ENCODE measurements at regions not wholly inside any gene's neighbourhood (a gene's known extent, or its start where the extent isn't known, plus 50 kb on each side); places are given as distances from the start of the nearest gene placed in this dataset.

GRCh38 chr5:106185661-106186081 is 1485.1 kb downstream of the EFNA5 start:
- Histone ChIP-seq H3K9me3 (ENCODE audit: control insufficient read depth, low read depth, low read length) (no peaks in the 10 kb centered on the region), H2AFZ (ENCODE audit: control insufficient read depth, low read length) (no peak overlapping the region), H3K4me1 (ENCODE audit: control insufficient read depth, extremely low read depth, insufficient read depth, low read length) (no peaks in the 10 kb centered on the region), H3K9me1 (ENCODE audit: control insufficient read depth, extremely low read depth, insufficient read depth, low read length) (no peaks in the 10 kb centered on the region), H3K9ac (ENCODE audit: control insufficient read depth, extremely low read depth, insufficient read depth, low read length) (no peak overlapping the region), H3K79me2 (ENCODE audit: control insufficient read depth, insufficient read depth, low read length) (no peaks in the 10 kb centered on the region), H3K27ac (ENCODE audit: control insufficient read depth, insufficient read depth, low read length) (no peak overlapping the region), H3K4me2 (ENCODE audit: control insufficient read depth, extremely low read depth, insufficient read depth, low read depth, low read length) (no peak overlapping the region), H3K4me3 (ENCODE audit: control insufficient read depth in 2 of 3, extremely low read depth in 1 of 3, insufficient read depth in 2 of 3, low read depth in 1 of 3, low read length in 3 of 3) (no peak overlapping the region), H4K20me1 (ENCODE audit: control insufficient read depth, extremely low read depth, insufficient read depth, low read length) (no peaks in the 10 kb centered on the region), H3K36me3 (ENCODE audit: control insufficient read depth in 2 of 2, extremely low read depth in 1 of 2, insufficient read depth in 2 of 2, low read length in 2 of 2) (no peaks in the 10 kb centered on the region), H3K27me3 (ENCODE audit: control insufficient read depth, extremely low read depth, insufficient read depth, low read length) (no peaks in the 10 kb centered on the region)
- no peak for TF ChIP-seq EZH2 (IDR thresholded peaks at IDR 0.05; ENCODE audit: low read length)
- TF ChIP-seq, protein P1, sequence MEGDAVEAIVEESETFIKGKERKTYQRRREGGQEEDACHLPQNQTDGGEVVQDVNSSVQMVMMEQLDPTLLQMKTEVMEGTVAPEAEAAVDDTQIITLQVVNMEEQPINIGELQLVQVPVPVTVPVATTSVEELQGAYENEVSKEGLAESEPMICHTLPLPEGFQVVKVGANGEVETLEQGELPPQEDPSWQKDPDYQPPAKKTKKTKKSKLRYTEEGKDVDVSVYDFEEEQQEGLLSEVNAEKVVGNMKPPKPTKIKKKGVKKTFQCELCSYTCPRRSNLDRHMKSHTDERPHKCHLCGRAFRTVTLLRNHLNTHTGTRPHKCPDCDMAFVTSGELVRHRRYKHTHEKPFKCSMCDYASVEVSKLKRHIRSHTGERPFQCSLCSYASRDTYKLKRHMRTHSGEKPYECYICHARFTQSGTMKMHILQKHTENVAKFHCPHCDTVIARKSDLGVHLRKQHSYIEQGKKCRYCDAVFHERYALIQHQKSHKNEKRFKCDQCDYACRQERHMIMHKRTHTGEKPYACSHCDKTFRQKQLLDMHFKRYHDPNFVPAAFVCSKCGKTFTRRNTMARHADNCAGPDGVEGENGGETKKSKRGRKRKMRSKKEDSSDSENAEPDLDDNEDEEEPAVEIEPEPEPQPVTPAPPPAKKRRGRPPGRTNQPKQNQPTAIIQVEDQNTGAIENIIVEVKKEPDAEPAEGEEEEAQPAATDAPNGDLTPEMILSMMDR (optimal IDR thresholded peaks at IDR 0.05 in 1 of 3, IDR thresholded peaks at IDR 0.05 in 1 of 3, conservative IDR thresholded peaks at IDR 0.05 in 1 of 3; ENCODE audit: extremely low read depth in 1 of 3, insufficient read depth in 2 of 3, low read length in 3 of 3) = no peak
- DNase-seq (ENCODE audit: low read depth, low spot score) = no peak
- dilution Hi-C loops (cut with MboI; ENCODE audit: extremely low pct_ligation_motif_present, low sequenced_read_pairs) = no loop called here
- FAIRE-seq = no peak

DNA sequence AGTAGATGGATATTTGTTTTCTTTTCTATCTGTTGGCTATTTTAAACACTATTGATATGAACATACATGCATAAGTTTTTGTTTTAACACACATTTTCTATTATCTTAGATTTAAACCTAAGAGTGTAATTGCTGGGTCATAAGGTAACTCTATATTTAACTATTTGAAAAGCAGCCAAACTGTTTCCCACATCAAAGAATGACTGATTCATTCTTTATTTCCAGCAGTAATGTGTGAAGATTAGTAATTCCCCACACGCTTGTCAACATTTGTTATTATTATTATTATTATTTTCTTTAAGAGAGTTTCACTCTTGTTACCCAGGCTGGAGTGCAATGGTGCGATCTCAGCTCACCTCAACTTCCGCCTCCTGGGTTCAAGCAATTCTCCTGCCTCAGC is 1495.8 kb downstream of the EFNA5 start:
- no peak overlapping the region for H3K4me2 ChIP-seq (ENCODE audit: control insufficient read depth, extremely low read depth, insufficient read depth, low read depth, low read length)
- H4K20me1 ChIP-seq (ENCODE audit: control insufficient read depth, extremely low read depth, insufficient read depth, low read length) = no peaks in the 10 kb centered on the region
- dilution Hi-C loops (cut with MboI; ENCODE audit: extremely low pct_ligation_motif_present, low sequenced_read_pairs) = no loop called here
- TF ChIP-seq EZH2 (IDR thresholded peaks at IDR 0.05; ENCODE audit: low read length) = no peak
- TF ChIP-seq, protein P1 (optimal IDR thresholded peaks at IDR 0.05 in 1 of 3, IDR thresholded peaks at IDR 0.05 in 1 of 3, conservative IDR thresholded peaks at IDR 0.05 in 1 of 3; ENCODE audit: extremely low read depth in 1 of 3, insufficient read depth in 2 of 3, low read length in 3 of 3) = no peak
- no peaks in the 10 kb centered on the region for H3K9me1 ChIP-seq (ENCODE audit: control insufficient read depth, extremely low read depth, insufficient read depth, low read length)
- FAIRE-seq (no peak), DNase-seq (ENCODE audit: low read depth, low spot score) (no peak)
- H3K27me3 ChIP-seq (ENCODE audit: control insufficient read depth, extremely low read depth, insufficient read depth, low read length) = no peaks in the 10 kb centered on the region
- no peaks in the 10 kb centered on the region for H3K36me3 ChIP-seq (ENCODE audit: control insufficient read depth in 2 of 2, extremely low read depth in 1 of 2, insufficient read depth in 2 of 2, low read length in 2 of 2)
- H3K4me1 ChIP-seq (ENCODE audit: control insufficient read depth, extremely low read depth, insufficient read depth, low read length) = no peaks in the 10 kb centered on the region
- H3K9me3 ChIP-seq (ENCODE audit: control insufficient read depth, low read depth, low read length) = no peaks in the 10 kb centered on the region
- no peak overlapping the region for H3K4me3 ChIP-seq (ENCODE audit: control insufficient read depth in 2 of 3, extremely low read depth in 1 of 3, insufficient read depth in 2 of 3, low read depth in 1 of 3, low read length in 3 of 3)
- no peak overlapping the region for H3K27ac ChIP-seq (ENCODE audit: control insufficient read depth, insufficient read depth, low read length)
- no peaks in the 10 kb centered on the region for H3K79me2 ChIP-seq (ENCODE audit: control insufficient read depth, insufficient read depth, low read length)
- H3K9ac ChIP-seq (ENCODE audit: control insufficient read depth, extremely low read depth, insufficient read depth, low read length) = no peak overlapping the region
- H2AFZ ChIP-seq (ENCODE audit: control insufficient read depth, low read length) = no peak overlapping the region
